ENCODE measurements at regions not wholly inside any gene's neighbourhood (a gene's known extent, or its start where the extent isn't known, plus 50 kb on each side); places are given as distances from the start of the nearest gene placed in this dataset.

- no peak for TF ChIP-seq CTCF (IDR thresholded peaks at IDR 0.05)
- no peak for TF ChIP-seq POLR2A (IDR thresholded peaks at IDR 0.05)
Measured at GRCh38 chr3:177567833-177568232, 370.6 kb upstream of the TBL1XR1 start.

Measured in ovary (tissue), 3 donors.